GM19452 (cell line): ENCODE measurements at regions not wholly inside any gene's neighbourhood (a gene's known extent, or its start where the extent isn't known, plus 50 kb on each side); places are given as distances from the start of the nearest gene placed in this dataset.
"Not testable (repeated sequence)": the region's sequence is repeated elsewhere in the genome, so short reads cannot be mapped to it uniquely, and the experiment has no call there.

ENCODE experiments used
- ATAC-seq: cut with Tn5 transposase; IDR thresholded peaks from one replicate; pipeline ENCODE4 v1.9.1; 2021; ENCODE audit not compliant: unreplicated experiment

DNA sequence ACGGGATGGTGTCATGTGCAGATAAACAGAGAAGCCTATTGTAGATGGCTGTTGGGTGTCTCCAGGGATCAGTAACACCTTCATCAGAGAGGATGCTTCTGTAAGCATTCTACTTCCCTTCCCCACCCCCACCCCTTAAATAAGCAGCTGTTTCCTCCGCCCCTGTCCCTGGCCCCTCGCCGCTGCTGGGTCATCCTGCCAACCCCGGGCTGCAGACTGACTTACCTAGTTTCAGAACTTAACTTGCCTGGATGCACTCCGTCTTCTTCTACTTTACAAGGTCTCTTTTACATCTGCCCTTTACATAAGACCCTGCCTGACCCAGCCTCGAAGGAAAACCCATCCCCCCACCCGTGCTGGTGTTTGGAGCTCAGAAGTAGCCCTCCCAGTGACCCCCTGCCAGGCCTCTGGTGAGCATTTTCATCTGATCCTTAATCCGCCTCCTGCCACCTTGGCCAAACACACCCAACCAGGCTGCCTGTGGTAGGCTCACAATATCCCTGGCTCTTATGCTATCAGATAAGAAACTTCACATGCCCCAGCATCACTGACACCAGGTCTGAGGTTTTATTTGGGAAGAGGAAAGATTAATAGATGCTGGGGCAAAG is 103.0 kb upstream of the HES1 start:
- ATAC-seq = no peak

DNA sequence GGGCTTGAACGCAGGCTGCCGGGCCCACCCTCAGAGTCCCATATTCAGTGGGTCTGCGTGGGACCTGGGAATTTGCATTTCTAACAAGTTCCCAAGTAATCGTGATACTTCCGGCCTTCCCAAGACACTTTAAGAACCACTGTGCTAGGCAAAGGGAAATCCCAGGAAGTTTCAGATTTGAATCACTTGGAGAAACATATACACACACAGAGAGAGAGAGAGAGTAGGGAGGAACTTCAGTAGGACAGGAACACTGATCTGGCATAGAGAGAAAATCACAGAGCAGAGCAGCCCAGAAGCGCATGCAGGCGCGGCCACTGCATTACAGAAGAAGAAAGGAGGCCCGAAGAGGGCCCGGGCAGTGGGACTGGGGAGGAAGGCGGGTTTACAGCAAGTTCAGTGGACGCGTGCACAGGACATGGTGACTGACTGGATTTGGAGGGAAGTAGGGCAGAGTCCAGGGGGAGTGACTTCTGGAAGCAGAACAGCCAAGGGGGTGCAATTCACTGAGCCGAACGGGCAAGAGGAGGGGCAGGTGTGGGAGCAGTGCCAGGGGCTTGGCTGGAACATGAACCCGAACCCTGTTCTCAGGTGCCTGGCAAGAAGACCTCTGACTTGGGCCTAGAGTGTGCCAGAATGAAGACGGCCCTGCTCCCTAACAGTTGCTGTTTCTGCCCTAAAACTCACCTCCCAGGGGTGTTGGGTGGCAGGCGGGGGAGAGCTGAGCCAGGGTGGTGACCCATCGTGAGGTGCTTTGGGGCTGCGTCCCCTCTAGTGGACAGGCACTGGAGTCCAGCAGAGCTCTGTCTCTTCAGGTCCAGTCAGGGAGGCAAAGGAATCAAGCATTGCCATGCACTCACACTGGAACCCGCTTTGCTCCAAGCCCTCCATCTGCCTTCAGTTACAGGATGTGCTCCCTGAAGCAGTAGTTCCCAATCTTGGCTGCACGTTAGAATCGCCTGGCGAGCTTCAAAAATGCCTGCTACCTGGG is 101.3 kb upstream of the HES1 start:
- no peak for ATAC-seq

DNA sequence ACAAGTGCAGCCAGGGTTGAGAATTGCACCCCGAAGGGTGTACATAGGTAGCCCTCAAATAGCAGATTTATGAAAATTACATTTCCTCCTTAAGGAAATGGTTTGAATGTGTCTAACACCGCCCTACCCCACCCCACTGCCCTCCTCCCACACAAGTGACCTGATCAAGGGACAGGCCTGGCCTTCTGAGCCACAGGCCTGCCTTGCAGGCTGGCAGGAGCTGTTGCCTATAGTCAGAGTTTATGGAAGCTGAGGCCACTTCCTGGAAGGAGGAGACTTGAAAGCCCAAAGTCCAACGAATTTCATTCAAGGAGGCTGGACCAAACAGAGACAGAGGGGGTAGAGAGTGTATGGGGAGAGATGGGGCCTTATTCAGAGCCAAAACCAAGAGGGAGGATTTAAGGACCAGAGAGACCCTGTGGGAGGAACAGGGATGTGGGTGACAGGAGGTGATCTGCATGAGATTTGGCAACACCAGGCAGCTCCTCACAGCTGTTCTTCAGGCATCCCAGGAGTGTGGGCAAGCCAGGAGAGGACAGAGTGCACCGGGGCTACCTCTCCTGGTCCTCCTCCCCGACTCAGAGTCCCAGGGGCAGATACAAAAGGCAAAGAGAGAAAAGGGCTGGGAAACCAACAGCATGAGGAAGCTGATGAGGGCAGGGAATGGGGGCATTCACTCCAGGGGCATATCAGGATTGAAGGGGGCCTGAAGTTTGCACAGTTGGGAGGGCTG is 100.4 kb upstream of the HES1 start:
- no peak for ATAC-seq

DNA sequence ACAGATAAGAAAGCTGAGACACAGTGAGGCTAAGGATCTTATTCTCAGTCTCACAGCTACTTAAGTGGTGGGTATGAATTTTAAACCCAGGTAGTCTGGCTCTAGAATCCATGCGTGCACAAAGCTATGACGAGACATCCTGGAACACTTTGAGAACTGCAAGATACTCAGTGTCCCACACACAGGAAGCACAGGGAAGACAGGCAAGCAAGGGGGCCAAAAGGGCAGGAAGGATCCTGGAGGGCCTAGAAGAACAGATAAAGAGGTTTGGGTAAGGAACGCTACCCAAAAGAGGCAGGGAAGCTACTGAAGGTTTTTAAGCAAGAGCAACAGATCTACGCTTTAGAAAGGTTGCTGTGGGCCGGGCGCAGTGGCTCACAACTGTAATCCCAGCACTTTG is 99.1 kb upstream of the HES1 start:
- no peak for ATAC-seq

DNA sequence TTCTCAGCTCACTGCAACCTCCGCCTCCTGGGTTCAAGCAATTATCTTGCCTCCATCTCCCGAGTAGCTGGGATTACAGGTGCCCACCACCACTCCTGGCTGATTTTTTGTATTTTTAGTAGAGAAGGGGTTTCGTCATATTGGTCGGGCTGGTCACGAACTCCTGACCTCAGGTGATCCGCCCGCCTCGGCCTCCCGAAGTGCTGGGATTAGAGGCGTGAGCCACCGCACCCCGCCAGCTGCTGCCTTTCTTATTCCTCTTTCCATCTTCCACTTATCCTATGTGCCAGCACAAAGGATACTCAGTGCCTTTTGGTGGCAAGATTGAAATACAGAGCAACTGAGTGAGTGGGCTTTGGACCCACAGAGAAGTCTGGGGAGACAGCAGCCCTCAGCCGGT is 97.6 kb upstream of the HES1 start:
- ATAC-seq = not testable (repeated sequence)

DNA sequence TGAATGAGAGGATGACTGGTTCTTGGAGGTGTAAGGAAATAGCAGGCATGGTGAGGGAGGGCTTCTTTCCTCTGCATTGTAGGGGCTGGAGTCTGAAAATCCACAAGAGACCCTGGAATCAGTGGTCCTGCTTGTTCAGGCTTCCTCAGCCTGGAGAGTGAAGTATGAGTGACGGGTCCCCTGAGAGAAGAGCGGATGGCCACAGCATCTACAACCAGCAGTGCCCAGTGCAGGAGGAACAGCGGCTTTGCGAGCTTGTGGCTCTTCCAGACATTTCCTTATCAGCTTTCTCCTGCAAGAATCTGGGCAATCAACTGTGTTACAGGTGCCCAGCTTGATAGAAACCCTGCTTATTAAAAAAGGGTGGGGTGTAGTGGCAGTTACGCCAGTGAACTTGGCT is 97.0 kb upstream of the HES1 start:
- ATAC-seq = no peak

DNA sequence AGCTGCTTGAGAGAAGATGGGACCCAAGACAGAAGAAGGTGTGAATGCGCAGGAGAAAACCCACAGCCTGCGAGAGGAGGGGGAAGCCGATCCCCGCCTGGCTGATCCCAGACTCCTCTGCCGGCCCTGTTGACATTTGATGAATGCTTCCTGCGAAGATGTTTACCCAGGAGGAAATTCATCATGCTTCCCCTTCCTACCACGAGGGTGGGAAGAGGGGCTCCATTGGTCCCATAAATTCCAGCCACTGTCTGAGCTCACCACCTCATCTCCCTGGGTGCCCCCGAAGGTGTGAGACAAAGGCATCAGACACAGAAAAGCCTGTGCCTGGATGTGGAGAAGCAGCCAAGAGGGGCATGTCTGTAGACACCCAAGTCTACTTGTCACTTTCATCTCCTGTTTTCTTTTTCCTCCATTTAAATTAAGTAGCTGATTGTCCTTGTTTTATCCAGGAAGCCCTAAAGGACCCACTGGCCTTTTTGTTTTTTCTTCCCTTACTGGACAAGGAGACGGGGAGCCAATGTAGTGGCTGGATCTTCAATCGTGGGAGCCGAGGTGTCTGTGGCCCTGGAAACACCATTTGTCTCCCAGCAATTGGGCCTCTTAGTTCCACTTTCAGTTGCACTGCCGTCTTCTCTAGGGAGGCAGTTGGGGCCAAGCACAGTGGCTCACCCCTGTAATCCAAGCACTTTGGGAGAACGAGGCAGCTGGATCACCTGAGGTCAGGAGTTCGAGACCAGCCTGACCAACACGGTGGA is 95.3 kb upstream of the HES1 start:
- ATAC-seq = no peak

DNA sequence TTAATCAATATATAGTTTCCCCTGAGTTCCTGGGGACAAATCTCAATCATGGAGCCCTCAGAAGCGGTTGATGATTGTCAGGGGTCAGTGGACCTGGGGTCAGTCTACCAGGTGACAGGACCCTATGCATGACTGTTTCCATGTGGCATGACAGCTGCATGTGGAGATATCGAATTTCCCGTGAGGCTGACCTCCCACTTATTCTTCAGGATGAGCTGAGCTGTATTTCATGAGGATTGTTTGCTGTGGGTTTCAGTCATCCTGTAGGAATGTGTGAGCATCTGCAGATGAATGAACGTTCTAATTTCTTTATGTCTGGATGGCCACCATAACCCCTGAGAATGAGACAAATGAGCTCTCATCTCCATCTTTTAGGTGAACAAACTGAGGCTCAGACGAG is 93.0 kb upstream of the HES1 start:
- no peak for ATAC-seq

DNA sequence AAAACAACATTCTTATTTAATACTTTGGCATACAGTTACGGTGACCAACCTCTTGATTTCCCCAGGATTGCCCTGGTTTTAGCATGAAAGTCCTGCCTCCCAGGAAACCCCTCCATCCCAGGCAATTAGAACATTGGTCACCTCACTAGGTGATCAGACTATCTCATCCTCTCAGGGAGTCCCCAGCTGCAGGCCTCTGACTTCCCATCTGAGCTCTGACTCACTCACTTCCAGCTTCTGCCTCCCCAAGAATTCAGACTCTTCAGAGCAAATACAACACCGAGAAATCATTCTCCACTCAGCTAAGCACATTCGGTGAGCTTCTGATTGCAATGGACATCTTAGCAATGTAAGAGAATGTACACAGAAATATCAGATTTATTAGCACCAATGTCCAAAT is 92.4 kb upstream of the HES1 start:
- ATAC-seq = no peak

DNA sequence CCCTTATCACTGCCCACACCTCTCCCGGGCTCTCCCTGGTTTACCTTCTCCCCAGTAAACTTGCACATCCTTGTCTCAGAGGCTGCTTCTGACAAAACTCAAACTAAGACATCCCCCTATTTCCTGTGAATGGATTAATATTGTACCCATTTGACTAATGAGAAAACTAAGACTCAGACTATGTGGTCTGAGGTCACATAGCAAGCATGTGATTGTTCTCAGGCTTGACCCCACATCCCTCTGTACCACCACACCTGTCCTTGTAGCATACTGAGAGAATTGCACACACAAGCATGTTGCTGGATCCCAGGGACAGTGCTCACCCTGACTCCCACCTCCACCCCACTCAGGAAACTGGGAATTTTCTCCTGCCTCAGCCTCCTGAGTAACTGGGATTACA is 90.7 kb upstream of the HES1 start:
- ATAC-seq = peak; percentile 94

DNA sequence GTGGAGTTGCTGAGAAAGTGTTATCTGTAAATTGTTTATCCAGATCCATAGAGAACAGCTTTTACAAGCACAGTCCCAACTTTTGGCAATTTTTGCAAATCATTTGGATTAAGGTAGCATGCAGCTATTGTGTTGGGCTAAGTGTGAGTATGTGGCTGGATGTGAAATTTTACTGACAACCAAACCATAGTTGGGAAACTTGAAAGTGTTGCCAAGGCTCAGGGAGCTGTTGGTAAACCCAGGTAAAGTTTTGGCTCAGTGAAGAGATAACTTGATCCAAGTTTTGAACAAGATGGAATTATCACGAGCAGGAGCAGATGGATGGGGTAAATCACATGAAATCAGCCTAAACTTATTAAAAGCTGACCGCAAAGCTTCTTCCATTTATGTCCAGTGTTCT is 90.0 kb upstream of the HES1 start:
- no peak for ATAC-seq

DNA sequence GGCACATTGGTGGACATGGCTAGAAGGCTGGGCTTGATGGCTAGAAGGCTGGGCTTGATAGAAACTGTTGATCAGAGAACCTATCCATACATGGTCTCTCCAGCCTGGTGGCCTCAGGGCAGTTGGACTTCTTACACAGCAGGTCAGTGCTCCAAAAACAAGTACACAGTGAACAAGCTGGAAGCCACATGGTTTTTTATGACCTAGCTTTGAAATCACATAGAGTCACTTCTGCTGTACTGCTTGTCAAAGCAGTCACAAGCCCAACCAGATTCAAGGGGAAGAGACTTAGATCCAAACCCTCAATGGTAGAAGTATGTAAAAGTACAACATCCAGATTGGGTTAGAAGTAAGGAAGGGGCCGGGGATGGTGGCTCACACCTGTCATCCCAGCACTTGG is 89.4 kb upstream of the HES1 start:
- no peak for ATAC-seq

DNA sequence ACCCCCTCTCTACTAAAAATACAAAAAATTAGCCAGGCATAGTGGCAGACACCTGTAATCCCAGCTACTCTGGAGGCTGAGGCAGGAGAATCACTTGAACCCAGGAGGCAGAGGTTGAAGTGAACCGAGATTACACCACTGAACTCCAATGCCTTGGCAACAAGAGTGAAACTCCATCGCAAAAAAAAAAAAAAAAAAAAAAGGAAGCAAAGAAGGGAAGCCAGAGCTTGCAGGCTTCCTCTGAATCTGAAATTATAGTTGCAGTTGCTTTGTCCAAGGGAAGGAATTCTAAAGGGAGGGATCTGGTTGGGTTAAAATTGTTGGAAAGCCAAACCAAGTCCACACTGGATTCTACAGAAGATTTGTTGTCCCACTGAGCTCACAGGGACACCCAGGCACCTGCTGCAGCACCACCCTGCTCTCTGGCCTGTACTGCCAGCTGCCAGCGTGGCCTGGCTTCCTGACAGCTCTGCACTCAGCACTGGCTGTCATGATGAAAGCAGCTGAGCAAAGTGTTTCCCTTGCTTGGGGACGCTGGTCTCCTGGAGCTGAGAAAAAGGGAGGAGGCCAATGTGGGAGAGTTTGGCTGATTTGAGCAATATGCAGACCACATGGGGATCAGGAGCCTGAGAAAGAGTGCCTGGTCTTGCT is 88.8 kb upstream of the HES1 start:
- peak; percentile 48 for ATAC-seq

DNA sequence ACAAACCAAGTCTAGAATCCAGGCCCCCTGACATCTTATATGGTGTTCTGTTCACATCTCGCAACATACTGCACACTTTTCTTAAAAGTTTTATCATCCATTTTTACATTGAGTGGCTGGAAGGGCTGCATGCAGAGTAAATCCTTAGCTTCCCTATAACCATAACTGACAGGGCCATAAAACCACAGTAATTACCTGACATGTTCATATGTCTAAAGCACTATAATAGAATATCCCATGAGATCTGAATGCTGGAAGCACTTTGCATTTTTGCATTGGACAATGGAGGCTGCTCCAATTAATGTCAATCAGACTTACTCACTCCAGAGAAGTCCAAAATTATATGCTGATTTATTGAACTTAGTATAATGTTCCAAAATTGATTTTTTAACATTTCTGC is 86.6 kb upstream of the HES1 start:
- ATAC-seq = no peak

DNA sequence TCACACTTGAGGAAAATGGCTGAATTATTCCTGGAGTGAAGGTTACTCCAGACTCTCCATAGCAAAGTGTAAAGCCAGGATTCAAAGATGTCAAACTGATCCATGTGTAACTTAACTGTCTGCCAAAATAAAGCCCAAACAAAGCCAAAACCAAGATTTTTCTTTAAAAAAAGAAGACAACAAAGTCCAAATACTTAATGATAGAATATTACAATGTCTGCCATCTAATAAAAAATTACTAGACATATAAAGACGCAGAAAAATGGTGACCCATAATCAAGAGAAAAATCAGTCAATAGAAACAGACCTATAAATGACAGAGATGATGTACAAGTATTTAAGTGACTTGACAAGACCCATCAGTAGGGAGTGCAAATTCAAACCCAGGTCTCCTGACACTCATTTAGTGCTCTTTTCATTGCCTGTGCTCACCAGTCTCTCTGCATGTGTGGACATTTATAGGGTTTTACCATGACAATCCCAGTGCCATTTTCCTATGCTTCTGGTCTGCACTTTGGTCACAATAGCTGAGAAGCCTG is 85.1 kb upstream of the HES1 start:
- no peak for ATAC-seq

DNA sequence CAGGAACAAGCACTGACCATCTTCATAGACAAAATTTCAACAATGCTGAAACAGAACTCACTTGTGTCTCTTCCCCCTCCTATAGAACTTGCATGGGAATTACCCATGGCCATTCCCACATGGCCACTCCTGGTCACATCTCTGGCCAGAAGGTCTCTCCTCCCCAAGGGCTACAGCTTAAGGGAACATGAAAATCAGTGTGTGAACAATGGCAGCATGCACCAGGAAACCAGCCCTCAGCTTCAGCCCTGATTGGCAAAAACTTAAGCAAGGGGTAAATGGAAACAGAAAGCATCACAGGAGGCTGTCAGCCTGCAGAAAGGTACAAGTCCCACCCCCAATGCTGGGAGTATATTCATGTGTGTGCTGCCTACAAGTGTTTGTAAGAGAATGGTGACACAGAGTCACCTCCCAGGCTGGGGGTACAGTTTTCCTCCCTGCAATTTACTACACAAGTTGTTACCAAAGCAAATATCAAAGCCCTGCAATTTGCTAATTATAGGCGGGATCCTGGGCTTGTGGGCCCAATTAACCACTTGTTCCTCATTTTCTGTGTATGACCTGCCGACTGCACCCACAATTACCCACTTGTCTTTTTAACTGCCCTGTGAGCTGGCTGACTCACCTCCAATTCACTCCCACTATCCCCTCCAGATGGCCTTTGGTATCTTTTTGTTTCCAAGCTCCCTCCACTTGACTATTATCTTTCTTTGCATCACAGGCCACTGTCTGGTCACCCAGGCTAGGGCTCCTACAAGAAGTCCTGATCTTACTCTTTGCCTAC is 84.4 kb upstream of the HES1 start:
- no peak for ATAC-seq

DNA sequence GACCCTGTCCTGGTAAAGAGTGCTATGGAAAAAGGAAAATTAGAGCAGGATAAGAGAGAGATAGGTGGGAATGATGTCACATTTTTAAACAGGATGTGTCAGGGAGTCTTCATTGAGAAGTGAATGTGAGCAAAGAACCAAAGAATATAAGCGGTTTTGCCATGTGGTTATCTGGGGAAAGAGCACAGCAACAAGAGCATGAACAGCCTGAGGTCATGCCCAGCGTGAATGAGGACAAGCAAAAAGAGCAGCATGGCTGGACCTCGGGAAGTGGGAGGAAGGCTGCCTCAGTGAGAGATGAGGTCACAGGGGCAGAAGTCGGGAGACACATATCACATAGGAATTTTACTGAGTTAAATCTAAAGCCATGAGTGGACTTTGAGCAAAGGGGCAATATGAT is 82.8 kb upstream of the HES1 start:
- no peak for ATAC-seq

DNA sequence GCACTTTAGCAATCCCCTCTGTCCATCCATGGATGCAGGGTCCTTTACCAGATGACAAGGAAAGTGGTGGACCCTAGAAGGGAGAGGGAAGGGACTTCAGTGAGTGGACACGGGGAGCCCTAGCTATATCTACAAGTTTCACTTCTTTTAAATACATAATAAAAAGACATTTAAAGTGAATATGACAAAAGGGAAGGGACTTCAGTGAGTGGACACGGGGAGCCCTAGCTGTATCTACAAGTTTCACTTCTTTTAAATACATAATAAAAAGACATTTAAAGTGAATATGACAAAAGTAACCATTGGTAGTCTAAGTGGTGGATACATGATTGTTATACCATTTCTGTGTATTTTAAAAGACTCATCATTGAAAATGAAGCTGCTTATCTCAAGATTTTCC is 81.9 kb upstream of the HES1 start:
- ATAC-seq = no peak

DNA sequence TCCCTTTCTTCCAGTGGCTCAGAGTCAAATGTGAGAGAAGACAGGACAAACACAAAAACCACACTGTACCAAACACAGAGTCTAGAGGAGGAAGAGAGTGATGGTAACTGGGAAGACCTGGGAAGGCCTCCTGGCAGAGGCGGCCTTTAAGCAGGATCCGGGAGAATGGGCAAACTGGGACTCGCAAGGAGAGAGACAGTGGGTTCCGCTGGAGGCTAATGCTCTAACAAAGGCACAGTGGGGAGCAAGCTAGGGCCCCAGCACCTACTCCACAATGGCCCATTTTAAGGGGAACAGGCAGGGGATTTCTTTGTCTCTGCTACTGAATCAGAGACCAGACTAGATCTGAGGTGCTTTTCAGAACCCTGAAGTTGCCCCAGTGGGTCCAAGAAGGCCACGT is 81.4 kb upstream of the HES1 start:
- ATAC-seq = no peak

DNA sequence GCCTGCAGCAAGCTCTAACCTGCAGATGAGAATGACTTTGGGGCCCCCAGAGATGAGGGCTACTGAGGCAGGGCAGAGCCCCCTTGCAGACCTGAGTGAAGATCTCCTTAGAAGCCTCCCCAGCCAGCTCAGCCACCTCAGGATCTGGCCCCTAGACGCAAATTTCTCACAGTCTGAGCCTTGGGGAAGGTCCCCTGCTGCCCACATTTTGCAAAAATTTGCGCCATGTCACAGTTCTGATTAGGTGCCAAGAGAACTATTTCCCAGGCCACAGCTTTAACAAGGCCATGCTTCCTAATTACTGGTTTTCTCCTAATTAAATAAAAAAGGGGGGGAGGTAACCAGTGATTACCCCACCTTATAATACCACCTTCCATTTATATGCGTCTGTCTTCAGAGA is 81.0 kb upstream of the HES1 start:
- ATAC-seq = no peak
